OCI-LY3 (cell line): ENCODE measurements at regions not wholly inside any gene's neighbourhood (a gene's known extent, or its start where the extent isn't known, plus 50 kb on each side); places are given as distances from the start of the nearest gene placed in this dataset.

Experiments
- H2AFZ ChIP-seq: fragments of 200-600, 300-600 bp; shearing (Covaris generic); 2 replicates; pipeline ENCODE4 v1.6.0; 2014; ENCODE audit warnings: antibody characterized with exemption, low read depth, low read length
- H3K27ac ChIP-seq: fragments of 200-600, 300-600 bp; sonication (generic); 2 replicates; pipeline ENCODE4 v1.5.1; 2014; ENCODE audit warnings: mild to moderate bottlenecking, low read length, moderate library complexity, mixed read lengths
- H3K27me3 ChIP-seq: fragments of 200-600, 300-600 bp; sonication (generic); 2 replicates; pipeline ENCODE4 v1.6.1; 2014; ENCODE audit warnings: low read depth, low read length, mixed read lengths
- H3K36me3 ChIP-seq: fragments of 200-600, 300-600 bp; sonication (generic); replicated peaks from 2 replicates; pipeline ENCODE3; 2014; ENCODE audit warnings: low read depth, low read length, mixed read lengths
- H3K4me1 ChIP-seq: fragments of 300-600, 200-600 bp; sonication (generic); 2 replicates; pipeline ENCODE4 v1.6.1; 2014; ENCODE audit warnings: low read length, mixed read lengths
- H3K4me2 ChIP-seq: fragments of 200-600, 300-600 bp; sonication (generic); 2 replicates; pipeline ENCODE4 v1.6.1; 2014; ENCODE audit warnings: low read length, mixed read lengths
- H3K4me3 ChIP-seq: fragments of 300-600, 200-600 bp; sonication (generic); 2 replicates; pipeline ENCODE4 v1.5.1; 2014; ENCODE audit warnings: antibody characterized with exemption, mild to moderate bottlenecking, low read length, moderate library complexity
- H3K79me2 ChIP-seq: fragments of 300-600, 200-600 bp; shearing (Covaris generic); 2 replicates; pipeline ENCODE4 v1.6.1; 2014; ENCODE audit warnings: mild to moderate bottlenecking, low read length, mixed read lengths
- H3K9ac ChIP-seq: fragments of 300-600, 200-600 bp; shearing (Covaris generic); 2 replicates; pipeline ENCODE4 v1.6.0; 2014; ENCODE audit warnings: mild to moderate bottlenecking, low read length, moderate library complexity
- H3K9me3 ChIP-seq: fragments of 200-600, 300-600 bp; shearing (Covaris generic); 2 replicates; pipeline ENCODE4 v1.6.1; 2014; ENCODE audit warnings: low read length, mixed read lengths; ENCODE audit not compliant: insufficient read depth
- H4K20me1 ChIP-seq: fragments of 200-600, 300-600 bp; sonication (generic); 2 replicates; pipeline ENCODE4 v1.6.1; 2016; ENCODE audit warnings: low read length, mixed read lengths; ENCODE audit not compliant: insufficient read depth
- CTCF ChIP-seq: fragments of 200-600, 300-600 bp; sonication (generic); IDR thresholded peaks from 2 replicates; pipeline ENCODE4 v1.5.1; 2014; ENCODE audit warnings: antibody characterized with exemption, low read length, low read depth
- EZH2phosphoT487 ChIP-seq: fragments of 200-600 bp; shearing (Covaris generic); IDR thresholded peaks from 2 replicates; pipeline ENCODE4 v1.6.1; 2018; ENCODE audit warnings: antibody characterized with exemption, mixed run types, low read depth

GRCh38 chr4:18635531-18635930 is 614.0 kb upstream of the LCORL start:
- H2AFZ ChIP-seq: no peak overlapping the region
- H3K27ac ChIP-seq: no peak overlapping the region
- TF ChIP-seq CTCF (no peak), EZH2phosphoT487 (no peak)
- no peak overlapping the region for H3K4me2 ChIP-seq
- H3K9ac ChIP-seq: no peak overlapping the region
- no peak overlapping the region for H3K4me3 ChIP-seq
- no peaks in the 10 kb centered on the region for H3K4me1 ChIP-seq
- H3K27me3 ChIP-seq: no peaks in the 10 kb centered on the region
- H3K79me2 ChIP-seq: no peaks in the 10 kb centered on the region
- H4K20me1 ChIP-seq: no peaks in the 10 kb centered on the region
- H3K36me3 ChIP-seq: no peaks in the 10 kb centered on the region
- H3K9me3 ChIP-seq: no peaks in the 10 kb centered on the region

- Histone ChIP-seq H3K4me1 (no peaks in the 10 kb centered on the region), H2AFZ (no peak overlapping the region), H3K27ac (no peak overlapping the region), H3K79me2 (no peaks in the 10 kb centered on the region), H3K9ac (no peak overlapping the region), H4K20me1 (no peaks in the 10 kb centered on the region), H3K9me3 (no peaks in the 10 kb centered on the region), H3K4me3 (no peak overlapping the region), H3K27me3 (no peaks in the 10 kb centered on the region), H3K36me3 (no peaks in the 10 kb centered on the region), H3K4me2 (no peak overlapping the region)
- no peak for TF ChIP-seq EZH2phosphoT487
- no peak for TF ChIP-seq CTCF
These were observed 610.0 kb upstream of the LCORL start for GRCh38 chr4:18631586-18631985.

- no peaks in the 10 kb centered on the region for H3K9me3 ChIP-seq
- H4K20me1 ChIP-seq: no peaks in the 10 kb centered on the region
- no peak overlapping the region for H3K9ac ChIP-seq
- H3K4me3 ChIP-seq: no peak overlapping the region
- no peaks in the 10 kb centered on the region for H3K4me1 ChIP-seq
- TF ChIP-seq EZH2phosphoT487: no peak
- TF ChIP-seq CTCF: no peak
- no peaks in the 10 kb centered on the region for H3K79me2 ChIP-seq
- no peaks in the 10 kb centered on the region for H3K36me3 ChIP-seq
- no peak overlapping the region for H2AFZ ChIP-seq
- no peaks in the 10 kb centered on the region for H3K27me3 ChIP-seq
- no peak overlapping the region for H3K4me2 ChIP-seq
- no peak overlapping the region for H3K27ac ChIP-seq
These were observed 608.9 kb upstream of the LCORL start for GRCh38 chr4:18630218-18631110.

GRCh38 chr4:18627447-18628005 is 606.0 kb upstream of the LCORL start:
- Histone ChIP-seq H4K20me1 (no peaks in the 10 kb centered on the region), H3K9ac (no peak overlapping the region), H3K4me1 (no peaks in the 10 kb centered on the region), H3K36me3 (no peaks in the 10 kb centered on the region), H3K27me3 (no peaks in the 10 kb centered on the region), H3K9me3 (no peaks in the 10 kb centered on the region), H3K79me2 (no peaks in the 10 kb centered on the region), H2AFZ (no peak overlapping the region), H3K4me3 (no peak overlapping the region), H3K27ac (no peak overlapping the region), H3K4me2 (no peak overlapping the region)
- TF ChIP-seq CTCF (no peak), EZH2phosphoT487 (no peak)
